HG02840 (cell line): ENCODE measurements at regions not wholly inside any gene's neighbourhood (a gene's known extent, or its start where the extent isn't known, plus 50 kb on each side); places are given as distances from the start of the nearest gene placed in this dataset.

Experiments used
- ATAC-seq: cut with Tn5 transposase; IDR thresholded peaks from one replicate; pipeline ENCODE4 v1.9.1; 2021; ENCODE audit warnings: mild to moderate bottlenecking, moderate library complexity, moderate number of reproducible peaks; ENCODE audit not compliant: unreplicated experiment, low FRiP score

GRCh38 chr15:95994418-95994817 is 336.1 kb upstream of the NR2F2 start:
- no peak for ATAC-seq

DNA sequence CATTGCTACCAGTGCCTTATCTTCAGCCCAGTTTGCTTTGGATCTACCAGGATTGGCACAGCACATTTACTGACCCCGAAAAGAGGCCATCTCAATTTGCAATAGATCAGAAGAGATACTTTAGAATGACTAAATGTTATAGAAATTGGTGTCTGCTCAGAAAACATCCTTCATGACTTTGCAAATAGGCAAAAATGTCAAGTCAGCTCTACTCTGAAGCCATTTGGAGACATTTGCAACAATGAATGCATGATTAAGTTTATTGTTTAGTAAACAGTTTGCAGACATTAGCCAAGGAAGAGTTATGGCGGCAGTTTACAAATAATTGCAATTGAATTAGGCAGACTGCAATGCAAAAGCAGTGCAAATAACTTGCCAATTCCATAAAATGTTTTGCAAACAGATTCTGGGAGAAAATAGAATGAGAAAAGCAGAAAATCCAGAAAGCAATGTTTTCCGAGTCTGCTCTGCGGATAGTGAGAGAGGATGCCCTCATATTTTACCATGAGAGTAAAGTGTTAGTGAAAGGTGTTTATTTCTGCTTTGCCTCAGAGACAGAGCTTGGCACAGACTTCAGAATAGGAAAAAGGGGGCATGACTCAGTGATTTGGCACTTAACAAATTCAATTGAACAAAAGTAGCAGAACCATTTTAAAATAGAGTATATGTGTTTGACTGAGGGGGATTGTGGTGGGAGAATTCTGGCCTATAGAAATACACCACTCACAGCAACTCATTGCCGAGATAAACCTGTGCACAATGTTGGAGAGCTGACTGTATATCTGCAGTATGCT is 334.9 kb upstream of the NR2F2 start:
- ATAC-seq = no peak

DNA sequence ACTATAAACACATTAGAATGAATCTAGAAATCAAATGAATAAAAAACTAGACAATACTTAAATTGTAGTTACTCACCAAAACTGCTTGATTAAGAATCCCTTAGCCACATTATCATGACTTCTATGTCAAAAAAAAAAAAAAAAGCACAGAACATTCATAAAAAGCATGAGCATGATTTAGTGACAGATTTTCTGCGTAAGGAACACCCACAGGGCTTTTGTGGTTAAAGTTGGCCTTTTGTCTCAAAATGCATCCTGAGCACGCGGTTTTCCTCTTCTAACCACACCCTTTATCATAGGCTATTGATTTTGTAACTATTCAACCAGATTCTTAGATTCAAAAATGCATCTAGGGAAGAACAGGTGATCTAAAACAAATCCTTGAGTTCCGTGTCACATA is 334.0 kb upstream of the NR2F2 start:
- no peak for ATAC-seq

GRCh38 chr15:95998935-95999334 is 331.6 kb upstream of the NR2F2 start:
- ATAC-seq = no peak

GRCh38 chr15:96002890-96003859 is 327.3 kb upstream of the NR2F2 start:
- no peak for ATAC-seq

DNA sequence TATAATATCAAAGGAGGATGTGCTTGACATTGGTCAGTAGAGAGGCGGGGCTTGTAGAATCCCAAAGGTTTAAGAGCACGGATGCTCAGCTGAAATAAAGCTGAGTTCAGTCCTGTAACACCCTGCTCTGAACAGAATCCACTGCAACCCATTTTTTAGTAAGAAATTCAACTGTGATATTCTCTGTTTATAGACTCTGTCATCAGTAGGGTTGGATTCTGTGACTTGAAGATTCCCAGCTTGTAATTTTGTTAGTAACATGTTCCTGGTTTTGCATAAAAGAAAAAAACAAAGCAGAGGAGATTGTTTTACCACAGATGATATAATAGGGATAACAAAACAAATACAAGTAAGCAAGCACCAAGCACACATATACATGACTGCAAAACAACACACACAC is 324.6 kb upstream of the NR2F2 start:
- no peak for ATAC-seq

- ATAC-seq = no peak
These were observed 319.4 kb upstream of the NR2F2 start for GRCh38 chr15:96011136-96011535.

DNA sequence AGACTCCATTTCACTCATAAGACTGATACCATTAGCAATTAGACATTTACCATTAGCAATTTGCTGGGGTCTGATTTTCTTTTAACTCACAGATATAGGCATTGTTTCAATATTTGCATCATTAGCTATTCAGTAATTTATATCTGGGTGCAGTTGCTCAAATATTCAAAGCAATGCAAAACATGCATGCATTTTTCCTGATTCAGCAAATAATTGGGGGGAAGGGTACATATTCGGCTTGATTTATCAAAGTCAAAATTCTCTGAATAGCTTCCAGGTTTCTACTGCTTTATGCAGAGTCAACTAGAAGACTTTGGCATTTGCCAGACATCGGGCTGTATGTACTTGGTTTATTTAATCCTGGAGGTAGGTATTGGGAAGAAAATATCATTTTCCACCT is 315.6 kb upstream of the NR2F2 start:
- no peak for ATAC-seq

GRCh38 chr15:96019114-96019513 is 311.4 kb upstream of the NR2F2 start:
- ATAC-seq = no peak

DNA sequence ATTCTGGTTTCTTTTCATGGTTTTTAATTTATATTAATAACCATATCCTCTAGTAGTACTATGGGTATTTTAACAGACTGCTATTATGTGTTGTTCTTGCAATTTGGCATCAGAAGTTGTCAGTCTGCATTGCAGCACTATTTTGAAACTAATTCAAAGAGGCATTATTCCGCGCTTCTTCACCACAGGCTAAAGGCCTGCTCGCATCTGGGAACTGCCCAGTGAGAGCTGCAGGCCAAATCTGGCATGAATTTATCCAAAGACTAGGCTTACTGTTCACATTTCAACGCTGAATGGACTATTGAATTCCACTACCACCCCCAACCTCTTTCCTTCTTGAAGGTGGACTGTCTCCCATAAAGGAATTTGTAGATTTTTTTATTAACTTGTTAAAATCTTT is 310.4 kb upstream of the NR2F2 start:
- ATAC-seq = no peak

- ATAC-seq = no peak
These were observed 309.7 kb upstream of the NR2F2 start for GRCh38 chr15:96020797-96021196.

DNA sequence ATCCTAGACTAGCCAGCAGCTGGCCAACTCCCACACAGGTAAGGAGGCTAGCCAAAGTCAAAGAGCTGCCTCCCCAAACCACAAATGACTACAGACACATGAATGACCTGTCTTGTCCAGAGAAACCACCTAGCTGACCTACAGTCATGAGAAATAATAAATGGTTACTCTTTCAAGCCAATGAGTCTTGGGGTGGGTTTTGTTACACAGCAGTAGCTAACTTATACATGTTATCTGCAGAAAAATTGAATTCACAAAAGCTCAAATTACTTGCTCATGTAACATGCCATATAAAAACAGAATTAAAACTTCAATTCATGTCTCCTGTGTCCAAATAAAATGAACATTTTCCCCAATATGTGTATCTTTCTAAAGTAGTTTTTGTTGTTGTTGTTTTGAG is 307.4 kb upstream of the NR2F2 start:
- no peak for ATAC-seq

DNA sequence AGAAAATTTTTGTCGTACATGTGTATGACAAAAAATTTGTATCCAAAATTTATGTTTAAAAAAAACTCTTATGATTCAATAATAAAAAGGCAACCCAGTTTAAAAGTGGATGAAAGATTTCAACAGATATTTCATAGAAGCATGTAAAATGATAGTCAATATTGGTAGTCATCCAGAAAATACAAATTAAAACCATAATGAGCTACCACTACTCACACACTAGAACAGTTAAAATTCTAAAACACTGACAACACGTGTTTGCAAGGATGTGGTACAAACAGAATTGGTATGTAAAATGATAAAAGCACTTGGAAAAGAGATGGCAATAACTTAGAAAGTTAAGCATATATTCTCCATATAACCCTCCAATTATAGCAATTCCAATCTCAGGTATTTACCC is 303.0 kb upstream of the NR2F2 start:
- ATAC-seq = no peak

DNA sequence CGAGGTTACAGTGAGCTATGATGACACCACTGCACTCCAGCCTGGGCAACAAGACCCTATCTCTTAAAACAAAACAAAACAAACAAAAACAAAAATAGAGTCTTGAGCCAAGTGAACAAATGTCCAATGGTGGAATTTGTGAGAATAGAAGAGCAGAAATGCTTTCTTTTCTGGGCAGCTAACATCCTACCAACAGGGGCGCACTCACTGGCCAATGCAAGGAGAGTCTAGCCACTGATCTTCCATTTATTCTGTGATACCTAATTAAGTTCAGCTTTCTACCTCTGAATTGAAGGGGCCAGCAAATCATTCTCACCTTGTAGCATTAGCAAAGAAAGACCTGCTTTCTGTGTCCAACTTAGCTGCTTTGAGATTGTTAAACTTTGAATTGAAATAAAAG is 301.9 kb upstream of the NR2F2 start:
- ATAC-seq = no peak

- no peak for ATAC-seq
These were observed 301.3 kb upstream of the NR2F2 start for GRCh38 chr15:96029172-96029571.

- no peak for ATAC-seq
These were observed 298.9 kb upstream of the NR2F2 start for GRCh38 chr15:96031426-96032110.

GRCh38 chr15:96035091-96035490 is 295.4 kb upstream of the NR2F2 start:
- no peak for ATAC-seq

GRCh38 chr15:96035635-96036034 is 294.9 kb upstream of the NR2F2 start:
- no peak for ATAC-seq

- no peak for ATAC-seq
These were observed 292.9 kb upstream of the NR2F2 start for GRCh38 chr15:96037584-96037983.

DNA sequence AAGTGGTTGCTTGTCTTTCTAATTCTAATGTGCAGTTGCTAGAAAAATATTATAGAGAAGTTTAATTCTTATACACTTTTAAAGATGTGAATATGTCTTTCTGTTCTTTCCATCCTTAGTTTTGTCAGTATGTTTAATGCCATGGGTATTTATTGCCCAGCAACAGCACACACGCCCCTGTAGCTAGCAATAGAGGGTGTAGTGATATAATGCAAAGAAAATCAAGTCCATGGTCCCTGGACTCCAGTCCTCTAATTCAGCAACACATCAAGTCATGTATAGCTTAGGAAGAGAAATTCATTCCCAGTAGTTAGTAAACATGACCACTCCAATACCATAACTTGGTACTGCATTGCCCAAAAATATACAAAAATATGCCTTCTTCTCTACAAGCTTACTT is 292.4 kb upstream of the NR2F2 start:
- no peak for ATAC-seq

GRCh38 chr15:96038650-96039049 is 291.9 kb upstream of the NR2F2 start:
- no peak for ATAC-seq
